ENCODE measurements at regions not wholly inside any gene's neighbourhood (a gene's known extent, or its start where the extent isn't known, plus 50 kb on each side); places are given as distances from the start of the nearest gene placed in this dataset.

DNA sequence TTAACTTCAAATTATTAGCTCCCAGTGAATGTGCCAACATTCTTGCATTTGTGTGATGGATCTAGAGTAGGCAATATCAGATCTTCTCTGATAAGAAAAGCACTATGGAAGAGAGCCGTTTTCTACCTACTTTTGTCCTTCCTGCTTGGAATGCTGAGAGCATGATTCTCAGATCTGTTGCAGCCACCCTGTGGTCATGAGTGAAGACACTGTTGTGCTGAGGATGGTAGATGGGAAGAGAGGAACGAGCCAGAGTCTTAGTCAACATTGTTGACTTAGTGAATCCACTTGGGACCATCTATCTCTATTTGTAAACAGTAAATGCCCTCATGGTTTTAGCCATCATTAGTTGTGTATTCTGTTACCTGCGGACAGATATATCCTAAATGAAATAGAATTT is 202.6 kb downstream of the CD109 start:
- intact Hi-C loops (cut with micrococcal nuclease) = no loop called here
- CTCF ChIA-PET (ENCODE audit: low intra/inter-chr PET ratio) = no interaction called here
- 0% methylated on average over 3 of the region's 3 CpGs for WGBS (ENCODE audit: insufficient coverage, low coverage, missing lambda C conversion rate)
- H3K36me3 ChIP-seq (ENCODE audit: control insufficient read depth, insufficient read depth, low read length) = no peaks in the 10 kb centered on the region
- DNase-seq (ENCODE audit: extremely low read depth in 1 of 4, low spot score in 3 of 4) (no peak), ATAC-seq (no peak), FAIRE-seq (no peak)
- H3K9me1 ChIP-seq (ENCODE audit: control insufficient read depth, insufficient read depth, low read length) = no peaks in the 10 kb centered on the region
- H3K79me2 ChIP-seq (ENCODE audit: control insufficient read depth, insufficient read depth, low read length) = no peaks in the 10 kb centered on the region
- no peak overlapping the region for H3K9ac ChIP-seq (ENCODE audit: insufficient read depth in 1 of 2, low read depth in 2 of 2, low read length in 2 of 2)
- H3K27ac ChIP-seq (ENCODE audit: extremely low read depth, low read depth, low read length) = no peak overlapping the region
- no peaks in the 10 kb centered on the region for H4K20me1 ChIP-seq (replicated peaks; ENCODE audit: control insufficient read depth, insufficient read depth, low read length)
- TF ChIP-seq, protein P1, sequence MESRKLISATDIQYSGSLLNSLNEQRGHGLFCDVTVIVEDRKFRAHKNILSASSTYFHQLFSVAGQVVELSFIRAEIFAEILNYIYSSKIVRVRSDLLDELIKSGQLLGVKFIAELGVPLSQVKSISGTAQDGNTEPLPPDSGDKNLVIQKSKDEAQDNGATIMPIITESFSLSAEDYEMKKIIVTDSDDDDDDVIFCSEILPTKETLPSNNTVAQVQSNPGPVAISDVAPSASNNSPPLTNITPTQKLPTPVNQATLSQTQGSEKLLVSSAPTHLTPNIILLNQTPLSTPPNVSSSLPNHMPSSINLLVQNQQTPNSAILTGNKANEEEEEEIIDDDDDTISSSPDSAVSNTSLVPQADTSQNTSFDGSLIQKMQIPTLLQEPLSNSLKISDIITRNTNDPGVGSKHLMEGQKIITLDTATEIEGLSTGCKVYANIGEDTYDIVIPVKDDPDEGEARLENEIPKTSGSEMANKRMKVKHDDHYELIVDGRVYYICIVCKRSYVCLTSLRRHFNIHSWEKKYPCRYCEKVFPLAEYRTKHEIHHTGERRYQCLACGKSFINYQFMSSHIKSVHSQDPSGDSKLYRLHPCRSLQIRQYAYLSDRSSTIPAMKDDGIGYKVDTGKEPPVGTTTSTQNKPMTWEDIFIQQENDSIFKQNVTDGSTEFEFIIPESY (CRISPR knock-in tag; IDR thresholded peaks at IDR 0.05) = no peak
- no peak for TF ChIP-seq EP400 (IDR thresholded peaks at IDR 0.05)
- TF ChIP-seq, protein P2, sequence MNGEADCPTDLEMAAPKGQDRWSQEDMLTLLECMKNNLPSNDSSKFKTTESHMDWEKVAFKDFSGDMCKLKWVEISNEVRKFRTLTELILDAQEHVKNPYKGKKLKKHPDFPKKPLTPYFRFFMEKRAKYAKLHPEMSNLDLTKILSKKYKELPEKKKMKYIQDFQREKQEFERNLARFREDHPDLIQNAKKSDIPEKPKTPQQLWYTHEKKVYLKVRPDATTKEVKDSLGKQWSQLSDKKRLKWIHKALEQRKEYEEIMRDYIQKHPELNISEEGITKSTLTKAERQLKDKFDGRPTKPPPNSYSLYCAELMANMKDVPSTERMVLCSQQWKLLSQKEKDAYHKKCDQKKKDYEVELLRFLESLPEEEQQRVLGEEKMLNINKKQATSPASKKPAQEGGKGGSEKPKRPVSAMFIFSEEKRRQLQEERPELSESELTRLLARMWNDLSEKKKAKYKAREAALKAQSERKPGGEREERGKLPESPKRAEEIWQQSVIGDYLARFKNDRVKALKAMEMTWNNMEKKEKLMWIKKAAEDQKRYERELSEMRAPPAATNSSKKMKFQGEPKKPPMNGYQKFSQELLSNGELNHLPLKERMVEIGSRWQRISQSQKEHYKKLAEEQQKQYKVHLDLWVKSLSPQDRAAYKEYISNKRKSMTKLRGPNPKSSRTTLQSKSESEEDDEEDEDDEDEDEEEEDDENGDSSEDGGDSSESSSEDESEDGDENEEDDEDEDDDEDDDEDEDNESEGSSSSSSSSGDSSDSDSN (IDR thresholded peaks at IDR 0.05; ENCODE audit: borderline replicate concordance in 1 of 2, low read depth in 2 of 2, low read length in 2 of 2) = no peak
- no peak for TF ChIP-seq PTBP1 (IDR thresholded peaks at IDR 0.05; ENCODE audit: low read depth, low read length)
- TF ChIP-seq ZBTB11 (CRISPR knock-in tag; IDR thresholded peaks at IDR 0.05) = no peak
- H3K27me3 ChIP-seq (ENCODE audit: control insufficient read depth in 2 of 2, insufficient read depth in 2 of 2, low read length in 2 of 2) = no peaks in the 10 kb centered on the region
- no peaks in the 10 kb centered on the region for H3K9me3 ChIP-seq (replicated peaks; ENCODE audit: control insufficient read depth, insufficient read depth, low read depth, low read length)
- no peak overlapping the region for H3K4me3 ChIP-seq
- H3K4me2 ChIP-seq (ENCODE audit: insufficient read depth, low read length) = no peak overlapping the region
- POLR2A ChIA-PET = no interaction called here
- H3K4me1 ChIP-seq (replicated peaks in 1 of 2; ENCODE audit: control insufficient read depth in 2 of 2, insufficient read depth in 2 of 2, low read length in 2 of 2) = no peaks in the 10 kb centered on the region
- BruUV-seq (replicated peaks) = no TSS peak
- H2AFZ ChIP-seq (ENCODE audit: low read depth, low read length) = no peak overlapping the region
- in situ Hi-C loops (cut with MboI) = no loop called here

Measured in K562 (cell line).